ENCODE measurements at regions not wholly inside any gene's neighbourhood (a gene's known extent, or its start where the extent isn't known, plus 50 kb on each side); places are given as distances from the start of the nearest gene placed in this dataset.

DNA sequence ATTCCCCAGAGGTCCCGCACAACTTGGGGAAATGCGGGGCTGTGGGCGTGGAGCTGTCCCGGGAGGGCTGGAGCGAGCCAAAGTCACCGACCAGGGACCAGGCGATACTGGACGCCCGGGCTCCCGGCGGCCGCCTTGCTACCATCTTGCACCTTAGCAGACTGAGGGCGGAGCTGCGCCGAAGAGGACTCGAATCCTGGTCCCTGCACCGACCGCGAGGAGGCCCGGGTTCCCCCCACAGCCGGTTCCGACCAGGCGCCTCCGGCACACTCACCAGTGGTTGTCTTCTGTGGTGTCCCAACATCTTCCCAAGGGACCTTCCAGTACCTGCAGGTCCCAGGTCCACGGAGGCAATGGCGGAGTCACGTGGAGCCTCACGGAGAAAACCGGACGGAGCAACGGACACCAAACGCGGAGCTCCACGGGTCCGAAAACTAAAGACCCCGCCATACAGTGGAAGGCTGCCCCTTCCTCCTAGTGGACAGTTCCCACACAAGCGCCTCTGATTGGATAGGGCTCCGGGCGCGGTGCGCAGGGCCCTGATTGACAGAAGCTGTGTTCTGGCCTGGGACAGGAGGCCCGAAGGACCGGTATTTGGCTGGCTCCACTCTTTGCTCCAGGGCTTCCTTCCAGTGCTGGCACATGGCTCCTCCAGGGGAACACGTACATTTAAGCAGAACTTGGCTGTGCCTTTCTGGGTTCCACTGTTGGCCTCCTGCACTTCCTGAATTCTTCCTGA, 124.6 kb upstream of the ZNF479 start:
- peaks cover 41% of the 10 kb centered on the region for H3K9me3 ChIP-seq (ENCODE audit: control insufficient read depth, low read depth, low read length)
- no peak overlapping the region for H3K4me3 ChIP-seq (ENCODE audit: low read length)
- no peaks in the 10 kb centered on the region for H3K36me3 ChIP-seq (ENCODE audit: control insufficient read depth, low read depth, low read length)
- H3K27me3 ChIP-seq (ENCODE audit: control insufficient read depth, insufficient read depth, low read length) = no peaks in the 10 kb centered on the region
- no peak overlapping the region for H3K9ac ChIP-seq (ENCODE audit: low read length)
- no peak overlapping the region for H3K27ac ChIP-seq (ENCODE audit: low read length)
- H3K4me1 ChIP-seq (ENCODE audit: control insufficient read depth, low read depth, low read length) = no peaks in the 10 kb centered on the region

GRCh38 chr7:57274535-57275283, 142.5 kb upstream of the ZNF479 start:
- Histone ChIP-seq H3K27me3 (ENCODE audit: control insufficient read depth, insufficient read depth, low read length) (no peaks in the 10 kb centered on the region), H3K4me3 (ENCODE audit: low read length) (no peak overlapping the region), H3K4me1 (ENCODE audit: control insufficient read depth, low read depth, low read length) (no peaks in the 10 kb centered on the region), H3K36me3 (ENCODE audit: control insufficient read depth, low read depth, low read length) (no peaks in the 10 kb centered on the region), H3K27ac (ENCODE audit: low read length) (no peak overlapping the region), H3K9ac (ENCODE audit: low read length) (no peak overlapping the region), H3K9me3 (ENCODE audit: control insufficient read depth, low read depth, low read length) (peaks cover 73% of the 10 kb centered on the region)

- Histone ChIP-seq H3K27ac (ENCODE audit: low read length) (no peak overlapping the region), H3K9ac (ENCODE audit: low read length) (no peak overlapping the region), H3K9me3 (ENCODE audit: control insufficient read depth, low read depth, low read length) (peaks cover 56% of the 10 kb centered on the region), H3K27me3 (ENCODE audit: control insufficient read depth, insufficient read depth, low read length) (no peaks in the 10 kb centered on the region), H3K4me1 (ENCODE audit: control insufficient read depth, low read depth, low read length) (no peaks in the 10 kb centered on the region), H3K4me3 (ENCODE audit: low read length) (no peak overlapping the region), H3K36me3 (ENCODE audit: control insufficient read depth, low read depth, low read length) (no peaks in the 10 kb centered on the region)
Measured at GRCh38 chr7:57300747-57301146, 149.2 kb upstream of the ZNF716 start.

DNA sequence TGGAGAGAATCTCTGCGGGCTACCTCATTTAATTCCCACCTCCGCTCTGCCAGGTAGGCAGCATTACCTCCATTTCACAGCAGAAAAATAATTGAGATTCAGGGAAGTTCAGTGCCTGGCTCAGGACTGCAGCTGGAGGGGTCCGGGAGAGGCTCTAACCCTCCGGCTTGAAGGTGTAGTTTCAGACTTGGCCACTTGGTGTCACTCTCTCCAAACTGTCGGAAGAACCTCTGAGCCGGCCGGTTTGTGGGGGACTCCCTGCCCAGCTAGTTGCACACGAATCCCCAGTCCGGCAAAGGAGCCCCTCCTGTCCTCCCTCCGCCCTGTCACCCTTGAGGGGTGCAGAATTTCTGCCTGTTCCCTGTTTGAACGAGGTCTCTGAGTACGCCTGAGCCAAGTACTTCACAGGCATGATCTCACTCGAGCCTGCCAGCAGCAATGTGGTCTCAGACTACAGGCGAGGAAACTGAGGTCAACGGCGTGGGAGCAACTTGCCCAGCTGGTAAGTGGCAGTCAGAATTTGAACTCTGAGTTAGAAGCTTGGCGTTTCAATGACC, 144.7 kb upstream of the ZNF716 start:
- peaks cover 64% of the 10 kb centered on the region for H3K9me3 ChIP-seq (ENCODE audit: control insufficient read depth, low read depth, low read length)
- no peaks in the 10 kb centered on the region for H3K4me1 ChIP-seq (ENCODE audit: control insufficient read depth, low read depth, low read length)
- no peak overlapping the region for H3K9ac ChIP-seq (ENCODE audit: low read length)
- H3K27me3 ChIP-seq (ENCODE audit: control insufficient read depth, insufficient read depth, low read length) = no peaks in the 10 kb centered on the region
- no peak overlapping the region for H3K4me3 ChIP-seq (ENCODE audit: low read length)
- no peak overlapping the region for H3K27ac ChIP-seq (ENCODE audit: low read length)
- H3K36me3 ChIP-seq (ENCODE audit: control insufficient read depth, low read depth, low read length) = no peaks in the 10 kb centered on the region

DNA sequence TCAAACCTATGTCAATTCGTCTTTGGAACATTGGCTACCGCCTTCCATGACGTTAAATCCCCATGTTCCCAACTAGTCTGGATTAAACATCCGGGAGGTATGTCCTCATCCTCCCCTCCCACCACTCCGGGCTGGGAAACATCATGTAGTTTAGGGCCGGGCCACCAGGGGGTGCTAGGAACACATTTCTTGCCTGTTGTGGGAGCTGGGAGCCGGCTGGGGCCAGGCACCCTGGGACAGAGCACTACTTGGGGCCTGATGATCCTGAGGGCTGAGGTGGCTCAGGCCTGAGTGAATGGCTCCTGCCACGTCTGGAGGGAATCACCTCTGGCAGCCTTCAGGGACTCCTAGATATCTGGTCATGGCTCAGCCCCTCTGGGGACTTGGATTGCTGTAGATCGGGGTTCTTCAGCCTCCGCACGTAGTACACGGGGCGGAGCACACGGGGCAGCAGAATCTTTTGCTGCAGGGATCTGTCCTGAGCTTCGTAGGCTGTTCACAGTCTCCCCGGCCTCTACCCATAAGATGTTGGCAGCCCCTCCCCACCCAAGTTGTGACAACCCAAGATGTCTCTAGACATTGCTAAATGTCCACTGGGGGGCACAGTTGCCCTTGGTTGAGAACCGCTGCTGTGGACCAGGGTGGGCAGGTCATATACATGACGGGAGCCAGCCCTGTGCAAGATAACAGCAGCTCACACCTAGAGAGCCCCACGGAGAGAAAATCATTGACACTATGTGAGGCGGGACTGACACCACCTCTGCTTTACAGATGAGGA, 141.2 kb upstream of the ZNF716 start:
- peaks cover 73% of the 10 kb centered on the region for H3K9me3 ChIP-seq (ENCODE audit: control insufficient read depth, low read depth, low read length)
- no peaks in the 10 kb centered on the region for H3K4me1 ChIP-seq (ENCODE audit: control insufficient read depth, low read depth, low read length)
- no peak overlapping the region for H3K9ac ChIP-seq (ENCODE audit: low read length)
- no peak overlapping the region for H3K27ac ChIP-seq (ENCODE audit: low read length)
- no peaks in the 10 kb centered on the region for H3K36me3 ChIP-seq (ENCODE audit: control insufficient read depth, low read depth, low read length)
- H3K4me3 ChIP-seq (ENCODE audit: low read length) = no peak overlapping the region
- no peaks in the 10 kb centered on the region for H3K27me3 ChIP-seq (ENCODE audit: control insufficient read depth, insufficient read depth, low read length)

GRCh38 chr7:57327081-57327480, 122.9 kb upstream of the ZNF716 start:
- Histone ChIP-seq H3K27ac (ENCODE audit: low read length) (no peak overlapping the region), H3K27me3 (ENCODE audit: control insufficient read depth, insufficient read depth, low read length) (no peaks in the 10 kb centered on the region), H3K4me3 (ENCODE audit: low read length) (no peak overlapping the region), H3K9ac (ENCODE audit: low read length) (no peak overlapping the region), H3K4me1 (ENCODE audit: control insufficient read depth, low read depth, low read length) (no peaks in the 10 kb centered on the region), H3K9me3 (ENCODE audit: control insufficient read depth, low read depth, low read length) (peaks cover 69% of the 10 kb centered on the region), H3K36me3 (ENCODE audit: control insufficient read depth, low read depth, low read length) (no peaks in the 10 kb centered on the region)

DNA sequence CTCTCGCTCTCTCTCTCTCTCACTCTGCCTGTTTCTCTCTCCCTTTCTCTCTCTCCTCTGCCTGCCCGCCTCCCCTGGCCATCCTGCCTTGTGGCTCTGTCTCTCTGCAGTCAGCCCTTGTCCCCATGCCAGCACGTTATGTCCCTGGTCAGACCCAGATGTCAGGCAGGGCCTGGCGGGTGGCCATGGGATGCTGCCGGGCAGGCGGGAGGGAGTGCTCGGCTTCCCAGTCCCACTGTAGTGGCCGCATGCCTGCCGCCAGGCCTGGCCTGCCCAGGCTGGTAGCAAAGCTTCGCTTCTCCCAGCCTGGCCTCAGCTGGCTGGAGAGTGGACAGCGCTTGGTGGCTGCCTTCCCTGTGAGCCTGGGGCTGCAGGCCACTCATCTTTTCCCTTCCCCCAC, 121.5 kb upstream of the ZNF716 start:
- Histone ChIP-seq H3K9me3 (ENCODE audit: control insufficient read depth, low read depth, low read length) (peaks cover 71% of the 10 kb centered on the region), H3K9ac (ENCODE audit: low read length) (no peak overlapping the region), H3K27me3 (ENCODE audit: control insufficient read depth, insufficient read depth, low read length) (no peaks in the 10 kb centered on the region), H3K27ac (ENCODE audit: low read length) (no peak overlapping the region), H3K4me3 (ENCODE audit: low read length) (no peak overlapping the region), H3K4me1 (ENCODE audit: control insufficient read depth, low read depth, low read length) (no peaks in the 10 kb centered on the region), H3K36me3 (ENCODE audit: control insufficient read depth, low read depth, low read length) (no peaks in the 10 kb centered on the region)

GRCh38 chr7:57328963-57329362, 121.0 kb upstream of the ZNF716 start:
- Histone ChIP-seq H3K4me1 (ENCODE audit: control insufficient read depth, low read depth, low read length) (no peaks in the 10 kb centered on the region), H3K27ac (ENCODE audit: low read length) (no peak overlapping the region), H3K9me3 (ENCODE audit: control insufficient read depth, low read depth, low read length) (peaks cover 76% of the 10 kb centered on the region), H3K9ac (ENCODE audit: low read length) (no peak overlapping the region), H3K36me3 (ENCODE audit: control insufficient read depth, low read depth, low read length) (no peaks in the 10 kb centered on the region), H3K27me3 (ENCODE audit: control insufficient read depth, insufficient read depth, low read length) (no peaks in the 10 kb centered on the region), H3K4me3 (ENCODE audit: low read length) (no peak overlapping the region)

DNA sequence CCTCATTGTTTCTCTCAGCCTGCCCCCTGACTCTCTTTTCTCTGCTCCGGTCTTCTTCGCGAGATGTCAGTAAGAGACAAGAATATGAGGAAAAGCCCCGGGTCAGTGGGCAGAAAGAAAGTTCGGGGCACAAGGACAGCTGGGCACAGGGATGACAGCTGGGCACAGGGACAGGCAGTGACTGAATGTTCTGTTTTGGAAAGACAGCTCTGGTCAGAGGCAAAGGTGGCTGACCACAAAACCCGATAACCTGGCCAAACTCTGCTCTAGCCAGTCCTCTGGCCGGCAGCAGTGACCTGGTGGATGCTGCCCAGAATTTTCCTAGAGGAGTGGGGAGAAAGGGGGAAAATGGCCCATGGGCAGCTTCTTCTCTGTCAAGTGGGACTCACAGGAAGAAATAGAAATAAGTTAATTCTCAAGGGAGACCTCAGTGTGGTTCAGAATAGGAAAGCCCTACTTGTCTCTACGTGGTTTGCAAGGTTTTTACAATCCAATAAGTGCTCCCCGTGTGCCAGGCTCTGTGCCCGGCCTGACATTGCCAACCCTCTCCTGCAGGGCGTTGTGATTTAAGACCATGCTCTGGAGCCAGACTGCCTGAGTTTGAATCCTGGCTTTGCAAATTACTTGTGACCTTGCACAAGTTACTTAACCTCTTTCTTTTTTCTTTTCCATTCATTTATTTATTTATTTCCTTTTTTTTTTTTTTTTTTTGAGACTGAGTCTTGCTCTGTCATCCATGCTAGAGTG, 110.6 kb upstream of the ZNF716 start:
- H3K27ac ChIP-seq (ENCODE audit: low read length) = no peak overlapping the region
- H3K9me3 ChIP-seq (ENCODE audit: control insufficient read depth, low read depth, low read length) = peaks cover 71% of the 10 kb centered on the region
- H3K36me3 ChIP-seq (ENCODE audit: control insufficient read depth, low read depth, low read length) = no peaks in the 10 kb centered on the region
- H3K4me1 ChIP-seq (ENCODE audit: control insufficient read depth, low read depth, low read length) = no peaks in the 10 kb centered on the region
- H3K9ac ChIP-seq (ENCODE audit: low read length) = no peak overlapping the region
- no peak overlapping the region for H3K4me3 ChIP-seq (ENCODE audit: low read length)
- H3K27me3 ChIP-seq (ENCODE audit: control insufficient read depth, insufficient read depth, low read length) = no peaks in the 10 kb centered on the region

- Histone ChIP-seq H3K36me3 (ENCODE audit: control insufficient read depth, low read depth, low read length) (no peaks in the 10 kb centered on the region), H3K9ac (ENCODE audit: low read length) (no peak overlapping the region), H3K4me3 (ENCODE audit: low read length) (no peak overlapping the region), H3K4me1 (ENCODE audit: control insufficient read depth, low read depth, low read length) (no peaks in the 10 kb centered on the region), H3K27ac (ENCODE audit: low read length) (no peak overlapping the region), H3K27me3 (ENCODE audit: control insufficient read depth, insufficient read depth, low read length) (no peaks in the 10 kb centered on the region), H3K9me3 (ENCODE audit: control insufficient read depth, low read depth, low read length) (peaks cover 68% of the 10 kb centered on the region)
Measured at GRCh38 chr7:57342954-57343353, 107.0 kb upstream of the ZNF716 start.

Measured in iPS-18a (cell line).